Spleen (tissue), 3 donors: ENCODE measurements at regions not wholly inside any gene's neighbourhood (a gene's known extent, or its start where the extent isn't known, plus 50 kb on each side); places are given as distances from the start of the nearest gene placed in this dataset.

Experiments
- POLR2A ChIP-seq, 3 donors: fragments of 450-650 bp; IDR thresholded peaks; one replicate each; pipeline ENCODE4 v1.5.1; 2017; ENCODE audit warnings: antibody characterized with exemption in 3 of 3, mild to moderate bottlenecking in 1 of 3
- POLR2AphosphoS5 ChIP-seq, 3 donors: sonication (generic); formaldehyde crosslinking; IDR thresholded peaks; one replicate each; pipeline ENCODE4 v1.5.1; 2017; ENCODE audit warnings: antibody characterized with exemption in 3 of 3

- TF ChIP-seq POLR2AphosphoS5 (IDR thresholded peaks at IDR 0.05) (no peak), POLR2A (IDR thresholded peaks at IDR 0.05) (no peak)
Observed at GRCh38 chr2:156752042-156752441, 315.9 kb downstream of the GPD2 start.
